ENCODE measurements at regions not wholly inside any gene's neighbourhood (a gene's known extent, or its start where the extent isn't known, plus 50 kb on each side); places are given as distances from the start of the nearest gene placed in this dataset.

- TF ChIP-seq YY1 (IDR thresholded peaks at IDR 0.05; ENCODE audit: insufficient read depth, insufficient read length), result no peak
- TF ChIP-seq ZNF274 (IDR thresholded peaks at IDR 0.05; ENCODE audit: low read depth, low read length), result no peak
Measured at GRCh38 chr18:27861539-27861938, 315.4 kb downstream of the CDH2 start.
